ENCODE measurements at regions not wholly inside any gene's neighbourhood (a gene's known extent, or its start where the extent isn't known, plus 50 kb on each side); places are given as distances from the start of the nearest gene placed in this dataset.
"Not testable (repeated sequence)": the region's sequence is repeated elsewhere in the genome, so short reads cannot be mapped to it uniquely, and the experiment has no call there.

GRCh38 chr1:60875138-60875537 is 207.2 kb upstream of the NFIA start:
- DNase-seq = no peak
- WGBS, 2 donors = 70 to 82% methylated on average over 1 of the region's 1 CpG
- H3K4me1 ChIP-seq = no peaks in the 10 kb centered on the region
- no peaks in the 10 kb centered on the region for H3K9me3 ChIP-seq
- no peak for TF ChIP-seq CTCF (IDR thresholded peaks at IDR 0.05)
- no peaks in the 10 kb centered on the region for H3K36me3 ChIP-seq
- no peak for FAIRE-seq
- no peak overlapping the region for H3K4me3 ChIP-seq
- no peak for ATAC-seq
- H3K27ac ChIP-seq = no peak overlapping the region
- H3K27me3 ChIP-seq = no peaks in the 10 kb centered on the region
- intact Hi-C loops (cut with DNase I) = no loop called here

GRCh38 chr1:60874718-60875117 is 207.6 kb upstream of the NFIA start:
- WGBS, 2 donors = 66 to 82% methylated on average over 4 of the region's 4 CpGs
- no peak overlapping the region for H3K4me3 ChIP-seq
- no peaks in the 10 kb centered on the region for H3K36me3 ChIP-seq
- ATAC-seq (peak in 1 of 4 donors; percentile 31), DNase-seq (no peak), FAIRE-seq (no peak)
- H3K4me1 ChIP-seq = no peaks in the 10 kb centered on the region
- TF ChIP-seq CTCF (IDR thresholded peaks at IDR 0.05) = no peak
- no peak overlapping the region for H3K27ac ChIP-seq
- no peaks in the 10 kb centered on the region for H3K27me3 ChIP-seq
- H3K9me3 ChIP-seq = no peaks in the 10 kb centered on the region
- intact Hi-C loops (cut with DNase I) = no loop called here

DNA sequence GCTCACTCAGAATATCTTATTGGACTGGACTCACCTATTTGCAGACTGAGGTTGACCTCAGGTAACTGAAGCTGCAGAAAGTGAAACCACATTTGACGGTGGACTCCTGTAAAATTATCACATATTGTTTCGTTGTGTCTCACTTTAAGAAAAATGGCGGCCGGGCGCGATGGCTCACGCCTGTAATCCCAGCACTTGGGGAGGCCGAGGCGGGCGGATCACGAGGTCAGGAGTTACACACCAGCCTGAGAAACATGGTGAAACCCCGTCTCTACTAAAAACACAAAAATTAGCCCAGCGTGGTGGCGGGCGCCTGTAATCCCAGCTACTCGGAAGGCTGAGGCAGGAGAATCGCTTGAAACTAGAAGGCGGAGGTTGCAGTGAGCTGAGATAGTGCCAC is 209.0 kb upstream of the NFIA start:
- ATAC-seq; FAIRE-seq; DNase-seq; H3K27me3 ChIP-seq; H3K36me3 ChIP-seq; intact Hi-C loops (cut with DNase I); H3K4me3 ChIP-seq; H3K4me1 ChIP-seq; H3K27ac ChIP-seq; H3K9me3 ChIP-seq: not testable (repeated sequence)
- WGBS, 2 donors = 92 to 96% methylated on average over 18 of the region's 18 CpGs

DNA sequence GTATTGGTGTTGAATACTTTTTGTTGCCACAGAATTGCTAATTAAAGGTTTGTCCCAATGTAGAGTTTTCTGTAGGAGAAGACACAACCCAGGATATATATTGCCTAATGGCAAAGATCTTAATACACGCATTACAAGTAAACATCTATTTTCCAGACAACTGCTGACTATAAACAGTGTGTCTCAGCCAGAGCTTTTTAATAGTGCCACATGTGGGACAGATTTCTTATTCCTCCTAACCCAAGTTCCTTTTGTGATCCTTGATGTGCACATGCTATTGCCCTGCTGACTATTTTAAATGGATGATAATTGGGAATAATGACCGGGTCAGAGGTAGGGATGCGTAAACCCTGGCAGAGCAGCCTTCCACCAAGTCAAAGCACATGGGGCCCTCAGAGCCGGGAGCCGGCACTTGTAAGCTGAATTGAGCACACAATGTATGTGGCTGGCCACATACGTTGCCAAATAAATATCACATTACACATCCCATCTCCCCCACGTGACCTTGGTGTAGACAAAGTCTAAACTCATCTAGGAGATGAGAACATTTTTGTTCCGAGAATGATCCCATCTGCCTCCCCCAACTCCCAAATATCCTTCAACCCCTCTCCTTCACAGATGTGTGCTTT is 209.8 kb upstream of the NFIA start:
- ATAC-seq (no peak), FAIRE-seq (no peak), DNase-seq (no peak)
- Histone ChIP-seq H3K4me1 (no peaks in the 10 kb centered on the region), H3K27ac (no peak overlapping the region), H3K36me3 (no peaks in the 10 kb centered on the region), H3K4me3 (no peak overlapping the region), H3K27me3 (no peaks in the 10 kb centered on the region), H3K9me3 (no peaks in the 10 kb centered on the region)
- TF ChIP-seq CTCF (IDR thresholded peaks at IDR 0.05) = no peak
- intact Hi-C loops (cut with DNase I) = no loop called here
- 68 to 71% methylated on average over 8 of the region's 8 CpGs for WGBS, 2 donors

DNA sequence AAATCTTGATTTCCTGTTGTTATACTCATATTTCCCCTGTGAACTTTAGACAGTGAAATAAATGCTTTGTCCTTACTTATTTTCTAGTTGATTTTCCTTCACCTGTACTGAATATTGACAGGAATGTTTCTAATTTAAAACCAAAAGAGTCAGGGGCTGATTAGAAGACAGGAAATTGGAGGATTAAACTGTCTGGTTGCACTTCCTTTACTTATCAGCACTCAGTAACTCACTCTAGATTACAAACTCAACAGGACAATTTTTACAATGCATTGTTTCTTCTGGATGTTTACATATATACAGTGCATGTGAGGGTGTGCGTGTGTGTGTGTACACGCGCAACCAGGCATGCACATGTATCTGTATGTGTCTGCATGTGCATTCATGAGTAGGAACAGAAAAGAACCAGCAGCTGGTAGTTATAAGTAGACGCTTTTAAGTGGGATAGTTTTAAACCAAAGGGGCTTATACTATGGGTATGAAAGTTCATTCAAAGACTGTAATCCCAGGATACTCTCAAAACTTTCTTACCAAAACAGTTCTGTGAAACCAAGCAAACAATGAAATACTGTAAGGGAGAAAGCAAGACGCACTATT is 212.0 kb upstream of the NFIA start:
- no peak for TF ChIP-seq CTCF (IDR thresholded peaks at IDR 0.05)
- Histone ChIP-seq H3K36me3 (no peaks in the 10 kb centered on the region), H3K4me1 (peaks cover 0 to 7% (median 0%) of the 10 kb centered on the region in 3 donors), H3K27me3 (no peaks in the 10 kb centered on the region), H3K9me3 (no peaks in the 10 kb centered on the region), H3K27ac (no peak overlapping the region), H3K4me3 (no peak overlapping the region)
- ATAC-seq (no peak), DNase-seq (no peak), FAIRE-seq (no peak)
- intact Hi-C loops (cut with DNase I) = no loop called here
- WGBS, 2 donors = 68 to 77% methylated on average over 5 of the region's 5 CpGs
